Left lung (tissue), 4 donors: ENCODE measurements at regions not wholly inside any gene's neighbourhood (a gene's known extent, or its start where the extent isn't known, plus 50 kb on each side); places are given as distances from the start of the nearest gene placed in this dataset.

Source experiments
- ATAC-seq: fragments of 200-7000 bp; cut with Tn5 transposase; one replicate; pipeline ENCODE4 v1.9.1; 2020; ENCODE audit warnings: moderate library complexity
- DNase-seq, 4 donors: peaks; one replicate each; pipeline ENCODE4 v3.0.0-alpha.2; 2013 to 2020
- H3K27ac ChIP-seq, 2 donors: fragments of 200-600 bp; sonication (generic) in 1 of 2; one replicate each; pipeline versions ENCODE4 v1.5.0 to v1.8.0; 2020 to 2021
- H3K27me3 ChIP-seq, 2 donors: fragments of 200-600 bp; sonication (generic) in 1 of 2; one replicate each; pipeline versions ENCODE4 v1.5.0 to v1.8.0; 2020 to 2021
- H3K36me3 ChIP-seq, 2 donors: fragments of 200-600 bp; sonication (generic) in 1 of 2; one replicate each; pipeline versions ENCODE4 v1.5.0 to v1.8.0; 2020 to 2021
- H3K4me1 ChIP-seq, 2 donors: fragments of 200-600 bp; one replicate each; pipeline ENCODE4 v1.8.0; 2021
- H3K4me3 ChIP-seq, 2 donors: fragments of 200-600 bp; sonication (generic) in 1 of 2; one replicate each; pipeline versions ENCODE4 v1.5.0 to v1.8.0; 2020 to 2021; ENCODE audit warnings: mild to moderate bottlenecking in 1 of 2
- H3K9me3 ChIP-seq, 2 donors: fragments of 200-600 bp; sonication (generic) in 1 of 2; one replicate each; pipeline versions ENCODE4 v1.5.0 to v1.8.0; 2020 to 2021
- intact Hi-C, 2 donors: fragments of 100-400 bp; cut with DNase I; formaldehyde crosslinking; loops; one replicate each; pipeline versions ENCODE4 v1.11.2 to v1.14.2; 2022
- TF ChIP-seq, protein P1 (sequence below), 2 donors: fragments of 200-600 bp; sonication (generic) in 1 of 2; IDR thresholded peaks; one replicate each; pipeline versions ENCODE4 v1.5.0 to v1.8.0; 2021; ENCODE audit warnings: antibody characterized with exemption in 2 of 2
- donor health status: DM: no; HTN: yes; CAD: no.
- donor health status: DM: no; HTN: no; CAD: no.

GRCh38 chr4:186826846-186827533 lies 103.3 kb upstream of the FAT1 start:
- H3K9me3 ChIP-seq, result no peaks in the 10 kb centered on the region
- intact Hi-C loops, result no loop called here
- DNase-seq (no peak), ATAC-seq (no peak)
- no peaks in the 10 kb centered on the region for H3K27me3 ChIP-seq
- no peak overlapping the region for H3K27ac ChIP-seq
- H3K36me3 ChIP-seq, result no peaks in the 10 kb centered on the region
- H3K4me3 ChIP-seq, result no peak overlapping the region
- TF ChIP-seq, protein P1, sequence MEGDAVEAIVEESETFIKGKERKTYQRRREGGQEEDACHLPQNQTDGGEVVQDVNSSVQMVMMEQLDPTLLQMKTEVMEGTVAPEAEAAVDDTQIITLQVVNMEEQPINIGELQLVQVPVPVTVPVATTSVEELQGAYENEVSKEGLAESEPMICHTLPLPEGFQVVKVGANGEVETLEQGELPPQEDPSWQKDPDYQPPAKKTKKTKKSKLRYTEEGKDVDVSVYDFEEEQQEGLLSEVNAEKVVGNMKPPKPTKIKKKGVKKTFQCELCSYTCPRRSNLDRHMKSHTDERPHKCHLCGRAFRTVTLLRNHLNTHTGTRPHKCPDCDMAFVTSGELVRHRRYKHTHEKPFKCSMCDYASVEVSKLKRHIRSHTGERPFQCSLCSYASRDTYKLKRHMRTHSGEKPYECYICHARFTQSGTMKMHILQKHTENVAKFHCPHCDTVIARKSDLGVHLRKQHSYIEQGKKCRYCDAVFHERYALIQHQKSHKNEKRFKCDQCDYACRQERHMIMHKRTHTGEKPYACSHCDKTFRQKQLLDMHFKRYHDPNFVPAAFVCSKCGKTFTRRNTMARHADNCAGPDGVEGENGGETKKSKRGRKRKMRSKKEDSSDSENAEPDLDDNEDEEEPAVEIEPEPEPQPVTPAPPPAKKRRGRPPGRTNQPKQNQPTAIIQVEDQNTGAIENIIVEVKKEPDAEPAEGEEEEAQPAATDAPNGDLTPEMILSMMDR (IDR thresholded peaks at IDR 0.05), result no peak
- H3K4me1 ChIP-seq, result no peaks in the 10 kb centered on the region

GRCh38 chr4:186827534-186827897 lies 103.9 kb upstream of the FAT1 start:
- TF ChIP-seq, protein P1 (IDR thresholded peaks at IDR 0.05), result no peak
- H3K4me1 ChIP-seq, result no peaks in the 10 kb centered on the region
- intact Hi-C loops, result no loop called here
- DNase-seq (no peak), ATAC-seq (no peak)
- H3K27ac ChIP-seq, result no peak overlapping the region
- H3K36me3 ChIP-seq, result no peaks in the 10 kb centered on the region
- no peaks in the 10 kb centered on the region for H3K27me3 ChIP-seq
- H3K4me3 ChIP-seq, result no peak overlapping the region
- no peaks in the 10 kb centered on the region for H3K9me3 ChIP-seq

GRCh38 chr4:186829097-186829496 lies 105.4 kb upstream of the FAT1 start:
- ATAC-seq, result no peak
- no peaks in the 10 kb centered on the region for H3K27me3 ChIP-seq
- H3K27ac ChIP-seq, result no peak overlapping the region
- H3K36me3 ChIP-seq, result no peaks in the 10 kb centered on the region
- no peak overlapping the region for H3K4me3 ChIP-seq
- H3K4me1 ChIP-seq, result no peaks in the 10 kb centered on the region
- H3K9me3 ChIP-seq, result no peaks in the 10 kb centered on the region
- intact Hi-C loops, result no loop called here
- no peak for DNase-seq
- TF ChIP-seq, protein P1 (IDR thresholded peaks at IDR 0.05), result no peak

- TF ChIP-seq, protein P1 (IDR thresholded peaks at IDR 0.05), result no peak
- Histone ChIP-seq H3K4me3 (no peak overlapping the region), H3K9me3 (no peaks in the 10 kb centered on the region), H3K27me3 (no peaks in the 10 kb centered on the region), H3K27ac (no peak overlapping the region), H3K4me1 (no peaks in the 10 kb centered on the region), H3K36me3 (no peaks in the 10 kb centered on the region)
- DNase-seq (no peak), ATAC-seq (no peak)
- intact Hi-C loops, result no loop called here
These were observed 106.2 kb upstream of the FAT1 start for GRCh38 chr4:186829740-186830449.

GRCh38 chr4:186831574-186831973 lies 107.9 kb upstream of the FAT1 start:
- Histone ChIP-seq H3K4me1 (no peaks in the 10 kb centered on the region), H3K36me3 (no peaks in the 10 kb centered on the region), H3K27ac (no peak overlapping the region), H3K9me3 (no peaks in the 10 kb centered on the region), H3K4me3 (no peak overlapping the region), H3K27me3 (no peaks in the 10 kb centered on the region)
- DNase-seq (no peak), ATAC-seq (no peak)
- intact Hi-C loops, result no loop called here
- TF ChIP-seq, protein P1 (IDR thresholded peaks at IDR 0.05), result no peak
